Thoracic aorta (tissue), 2 donors: ENCODE measurements at regions not wholly inside any gene's neighbourhood (a gene's known extent, or its start where the extent isn't known, plus 50 kb on each side); places are given as distances from the start of the nearest gene placed in this dataset.

Experiments used
- ATAC-seq: fragments of 150-250 bp; one replicate; pipeline ENCODE4 v1.8.0; 2017; ENCODE audit warnings: low read depth; ENCODE audit not compliant: insufficient number of reproducible peaks, low FRiP score
- DNase-seq: peaks from one replicate; pipeline ENCODE4 v3.0.0-alpha.2; 2020; ENCODE audit warnings: low spot score
- H3K27ac ChIP-seq, 2 donors: fragments of 200-600 bp; sonication (generic); 1 replicate in 1 of 2; 2 replicates in 1 of 2; pipeline ENCODE4 v1.5.1; 2016; ENCODE audit warnings: mild to moderate bottlenecking in 2 of 2, moderate library complexity in 2 of 2
- H3K27me3 ChIP-seq: fragments of 200-600 bp; sonication (generic); replicated peaks from 2 replicates; pipeline ENCODE4 v1.6.0; 2016; ENCODE audit warnings: mild to moderate bottlenecking; ENCODE audit not compliant: insufficient read depth
- H3K36me3 ChIP-seq: fragments of 200-600 bp; sonication (generic); one replicate; pipeline ENCODE4 v1.5.1; 2016
- H3K4me1 ChIP-seq, 2 donors: fragments of 200-600 bp; sonication (generic); 1 replicate in 1 of 2; 2 replicates in 1 of 2; pipeline versions ENCODE4 v1.5.1 to v1.6.0; 2016; ENCODE audit warnings: low read depth in 2 of 2, mild to moderate bottlenecking in 1 of 2; ENCODE audit not compliant: control insufficient read depth in 1 of 2
- H3K4me3 ChIP-seq: fragments of 200-600 bp; sonication (generic); 2 replicates; pipeline ENCODE4 v1.5.1; 2016; ENCODE audit warnings: mild to moderate bottlenecking
- H3K9me3 ChIP-seq: fragments of 200-600 bp; sonication (generic); 2 replicates; pipeline ENCODE4 v1.5.1; 2016
- CTCF ChIP-seq: fragments of 200-600 bp; sonication (generic); IDR thresholded peaks from one replicate; pipeline ENCODE4 v1.5.1; 2019; ENCODE audit warnings: antibody characterized with exemption

- no peak for TF ChIP-seq CTCF
- no peaks in the 10 kb centered on the region for H3K27me3 ChIP-seq
- H3K27ac ChIP-seq, result no peak overlapping the region
- peaks cover 6 to 30% of the 10 kb centered on the region in 2 donors for H3K4me1 ChIP-seq
- DNase-seq, result no peak
- H3K4me3 ChIP-seq, result no peak overlapping the region
- H3K36me3 ChIP-seq, result no peaks in the 10 kb centered on the region
- ATAC-seq, result no peak
- H3K9me3 ChIP-seq, result no peaks in the 10 kb centered on the region
These were observed 180.2 kb upstream of the TSC22D1 start for GRCh38 chr13:44756276-44756810.

GRCh38 chr13:44755872-44756271 lies 179.7 kb upstream of the TSC22D1 start:
- H3K4me1 ChIP-seq, result peaks cover 6 to 30% of the 10 kb centered on the region in 2 donors
- no peak overlapping the region for H3K27ac ChIP-seq
- no peak overlapping the region for H3K4me3 ChIP-seq
- no peaks in the 10 kb centered on the region for H3K9me3 ChIP-seq
- no peaks in the 10 kb centered on the region for H3K36me3 ChIP-seq
- TF ChIP-seq CTCF, result no peak
- H3K27me3 ChIP-seq, result no peaks in the 10 kb centered on the region
- ATAC-seq (no peak), DNase-seq (no peak)

GRCh38 chr13:44752164-44752563 lies 176.0 kb upstream of the TSC22D1 start:
- H3K4me1 ChIP-seq, result peaks cover 7 to 10% of the 10 kb centered on the region in 2 donors
- no peaks in the 10 kb centered on the region for H3K27me3 ChIP-seq
- no peak overlapping the region for H3K27ac ChIP-seq
- no peaks in the 10 kb centered on the region for H3K36me3 ChIP-seq
- ATAC-seq (no peak), DNase-seq (no peak)
- no peak for TF ChIP-seq CTCF
- H3K4me3 ChIP-seq, result no peak overlapping the region
- H3K9me3 ChIP-seq, result no peaks in the 10 kb centered on the region

GRCh38 chr13:44750630-44751029 lies 174.5 kb upstream of the TSC22D1 start:
- H3K9me3 ChIP-seq, result no peaks in the 10 kb centered on the region
- DNase-seq, result no peak
- no peak for TF ChIP-seq CTCF
- H3K27ac ChIP-seq, result no peak overlapping the region
- H3K4me1 ChIP-seq, result peaks cover 7 to 15% of the 10 kb centered on the region in 2 donors
- H3K27me3 ChIP-seq, result no peaks in the 10 kb centered on the region
- no peak for ATAC-seq
- no peaks in the 10 kb centered on the region for H3K36me3 ChIP-seq
- H3K4me3 ChIP-seq, result no peak overlapping the region

GRCh38 chr13:44749906-44750305 lies 173.8 kb upstream of the TSC22D1 start:
- Histone ChIP-seq H3K9me3 (no peaks in the 10 kb centered on the region), H3K27ac (no peak overlapping the region), H3K4me1 (peaks cover 7 to 15% of the 10 kb centered on the region in 2 donors), H3K4me3 (no peak overlapping the region), H3K27me3 (no peaks in the 10 kb centered on the region), H3K36me3 (no peaks in the 10 kb centered on the region)
- TF ChIP-seq CTCF, result no peak
- DNase-seq (no peak), ATAC-seq (no peak)
